ENCODE measurements at regions not wholly inside any gene's neighbourhood (a gene's known extent, or its start where the extent isn't known, plus 50 kb on each side); places are given as distances from the start of the nearest gene placed in this dataset.

GRCh38 chr7:4438723-4439245 is 243.3 kb upstream of the FOXK1 start:
- TF ChIP-seq KAT2B (IDR thresholded peaks at IDR 0.05; ENCODE audit: borderline replicate concordance, low read depth, low read length), result no peak
- TF ChIP-seq SMC3 (IDR thresholded peaks at IDR 0.05; ENCODE audit: low read length), result no peak
- TF ChIP-seq CTCF (CRISPR knock-in tag; IDR thresholded peaks at IDR 0.05), result no peak
- TF ChIP-seq POLR2A (IDR thresholded peaks at IDR 0.05; ENCODE audit: insufficient read depth in 1 of 2, low read depth in 2 of 2, low read length in 2 of 2), result no peak
- TF ChIP-seq ZNF230 (CRISPR knock-in tag; IDR thresholded peaks at IDR 0.05), result no peak
- no peak for TF ChIP-seq FOXP1 (IDR thresholded peaks at IDR 0.05)
- TF ChIP-seq FOXP1 (CRISPR knock-in tag; IDR thresholded peaks at IDR 0.05), result no peak
- TF ChIP-seq ZC3H4 (CRISPR knock-in tag; IDR thresholded peaks at IDR 0.05; ENCODE audit: borderline replicate concordance), result no peak
- no peak for TF ChIP-seq PCBP2 (optimal IDR thresholded peaks at IDR 0.05; ENCODE audit: low read depth, low read length, poor library complexity, severe bottlenecking)
- no peak for TF ChIP-seq MXI1 (IDR thresholded peaks at IDR 0.05; ENCODE audit: borderline replicate concordance, low read depth, low read length)
- no peak for TF ChIP-seq SMAD1 (CRISPR knock-in tag; IDR thresholded peaks at IDR 0.05; ENCODE audit: borderline replicate concordance, low read depth)
- TF ChIP-seq CEBPB (IDR thresholded peaks at IDR 0.05; ENCODE audit: borderline replicate concordance, low read depth, low read length), result no peak

Measured in HepG2 (cell line).